H9 (cell line): ENCODE measurements at regions not wholly inside any gene's neighbourhood (a gene's known extent, or its start where the extent isn't known, plus 50 kb on each side); places are given as distances from the start of the nearest gene placed in this dataset.

Experiments
- DNase-seq: peaks from one replicate; pipeline ENCODE4 v3.0.0-alpha.2; 2017
- H2AFZ ChIP-seq: one replicate; pipeline ENCODE4 v1.6.1; 2013; ENCODE audit warnings: mild to moderate bottlenecking, low read length, control low read depth, moderate library complexity
- H2AK5ac ChIP-seq: 2 replicates; pipeline ENCODE4 v1.6.1; 2013; ENCODE audit warnings: low read length, control low read depth, mixed read lengths; ENCODE audit not compliant: insufficient read length
- H2BK120ac ChIP-seq: one replicate; pipeline ENCODE4 v1.6.1; 2013; ENCODE audit warnings: low read depth, mild to moderate bottlenecking, low read length, control low read depth, inconsistent platforms; ENCODE audit not compliant: poor library complexity, severe bottlenecking
- H2BK12ac ChIP-seq: 2 replicates; pipeline ENCODE4 v1.6.1; 2013; ENCODE audit warnings: low read length, control low read depth, mixed read lengths, low read depth; ENCODE audit not compliant: insufficient read length
- H2BK15ac ChIP-seq: 2 replicates; pipeline ENCODE4 v1.6.1; 2013; ENCODE audit warnings: low read depth, low read length, control low read depth
- H2BK20ac ChIP-seq: one replicate; pipeline ENCODE4 v1.6.1; 2013; ENCODE audit warnings: low read depth, mild to moderate bottlenecking, low read length, control low read depth, inconsistent platforms; ENCODE audit not compliant: poor library complexity, severe bottlenecking
- H2BK5ac ChIP-seq: 2 replicates; pipeline ENCODE4 v1.6.1; 2013; ENCODE audit warnings: low read length, control low read depth, mixed read lengths; ENCODE audit not compliant: insufficient read length
- H3K14ac ChIP-seq: 2 replicates; pipeline ENCODE4 v1.6.1; 2013; ENCODE audit warnings: low read length, control low read depth; ENCODE audit not compliant: insufficient read depth
- H3K18ac ChIP-seq: 2 replicates; pipeline ENCODE4 v1.6.1; 2013; ENCODE audit warnings: low read depth, mild to moderate bottlenecking, mixed read lengths, low read length, control low read depth; ENCODE audit not compliant: insufficient read length
- H3K23ac ChIP-seq: 2 replicates; pipeline ENCODE4 v1.6.1; 2013; ENCODE audit warnings: low read length, control low read depth, mixed read lengths, low read depth; ENCODE audit not compliant: insufficient read length
- H3K23me2 ChIP-seq: 2 replicates; pipeline ENCODE4 v1.6.1; 2013; ENCODE audit warnings: low read depth, mild to moderate bottlenecking, mixed read lengths, low read length, control low read depth; ENCODE audit not compliant: insufficient read length, poor library complexity, severe bottlenecking
- H3K27ac ChIP-seq: 2 replicates; pipeline ENCODE4 v1.5.1; 2013; ENCODE audit warnings: low read length, control low read depth, mixed read lengths, low read depth; ENCODE audit not compliant: insufficient read length
- H3K27me3 ChIP-seq: 2 replicates; pipeline ENCODE4 v1.6.1; 2013; ENCODE audit warnings: low read length, control low read depth, inconsistent platforms; ENCODE audit not compliant: insufficient read depth
- H3K4ac ChIP-seq: 2 replicates; pipeline ENCODE4 v1.6.1; 2013; ENCODE audit warnings: low read depth, mild to moderate bottlenecking, control low read depth, inconsistent platforms, low read length, moderate library complexity
- H3K4me1 ChIP-seq: 2 replicates; pipeline ENCODE4 v1.6.1; 2013; ENCODE audit warnings: low read length, control low read depth, inconsistent platforms; ENCODE audit not compliant: insufficient read depth
- H3K4me2 ChIP-seq: 2 replicates; pipeline ENCODE4 v1.6.1; 2013; ENCODE audit warnings: low read length, control low read depth, mixed read lengths; ENCODE audit not compliant: insufficient read length, insufficient read depth
- H3K56ac ChIP-seq: 2 replicates; pipeline ENCODE4 v1.6.1; 2013; ENCODE audit warnings: low read depth, mild to moderate bottlenecking, mixed read lengths, low read length, control low read depth; ENCODE audit not compliant: insufficient read length
- H3K79me1 ChIP-seq: 2 replicates; pipeline ENCODE4 v1.6.1; 2013; ENCODE audit warnings: low read depth, mild to moderate bottlenecking, moderate library complexity, low read length, control low read depth, inconsistent platforms; ENCODE audit not compliant: insufficient read depth, poor library complexity, severe bottlenecking
- H3K79me2 ChIP-seq: 2 replicates; pipeline ENCODE4 v1.6.1; 2013; ENCODE audit warnings: low read length, control low read depth, inconsistent platforms; ENCODE audit not compliant: insufficient read depth
- H3K9ac ChIP-seq: 2 replicates; pipeline ENCODE4 v1.6.1; 2013; ENCODE audit warnings: low read length, control low read depth, mixed read lengths; ENCODE audit not compliant: insufficient read length; ENCODE audit errors: extremely low read depth
- H3K9me3 ChIP-seq: one replicate; pipeline ENCODE4 v1.6.1; 2013; ENCODE audit warnings: low read depth, low read length, inconsistent platforms; ENCODE audit not compliant: control insufficient read depth
- H3T11ph ChIP-seq: one replicate; pipeline ENCODE4 v1.6.1; 2013; ENCODE audit warnings: mild to moderate bottlenecking, low read length, control low read depth, inconsistent platforms
- H4K20me1 ChIP-seq: one replicate; pipeline ENCODE4 v1.6.1; 2013; ENCODE audit not compliant: control insufficient read depth, insufficient read length, insufficient read depth
- H4K5ac ChIP-seq: 2 replicates; pipeline ENCODE4 v1.6.1; 2013; ENCODE audit warnings: low read depth, mild to moderate bottlenecking, mixed read lengths, low read length, control low read depth; ENCODE audit not compliant: insufficient read length
- H4K8ac ChIP-seq: replicated peaks from 2 replicates; pipeline ENCODE4 v1.6.1; 2013; ENCODE audit warnings: low read length, control low read depth, mixed read lengths, low read depth; ENCODE audit not compliant: insufficient read length
- H4K91ac ChIP-seq: 2 replicates; pipeline ENCODE4 v1.6.1; 2013; ENCODE audit warnings: low read depth, mild to moderate bottlenecking, moderate library complexity, mixed read lengths, low read length, control low read depth; ENCODE audit not compliant: insufficient read length
- H3K27ac Mint-ChIP-seq, 3 experiments: 2 replicates in 2 of 3; 3 replicates in 1 of 3; pipeline ENCODE4 v1.8.0; 2020 to 2021; ENCODE audit warnings: mixed read lengths in 3 of 3, mild to moderate bottlenecking in 1 of 3, moderate library complexity in 1 of 3
- H3K27me3 Mint-ChIP-seq: 2 replicates; pipeline ENCODE4 v1.8.0; 2021; ENCODE audit warnings: low read depth, mild to moderate bottlenecking, moderate library complexity, mixed read lengths
- H3K36me3 Mint-ChIP-seq, 3 experiments: 2 replicates in 2 of 3; 3 replicates in 1 of 3; pipeline ENCODE4 v1.8.0; 2020 to 2021; ENCODE audit warnings: low read depth in 3 of 3, mixed read lengths in 3 of 3; ENCODE audit not compliant: insufficient read depth in 1 of 3
- H3K4me1 Mint-ChIP-seq, 2 experiments: 2 replicates each; pipeline ENCODE4 v1.8.0; 2020; ENCODE audit warnings: mixed read lengths in 2 of 2
- H3K4me3 Mint-ChIP-seq, 2 experiments: 2 replicates in 1 of 2; 3 replicates in 1 of 2; pipeline ENCODE4 v1.8.0; 2020 to 2021; ENCODE audit warnings: mild to moderate bottlenecking in 2 of 2, mixed read lengths in 2 of 2, moderate library complexity in 1 of 2
- H3K9me3 Mint-ChIP-seq, 2 experiments: 2 replicates in 1 of 2; 3 replicates in 1 of 2; pipeline ENCODE4 v1.8.0; 2020; ENCODE audit warnings: mild to moderate bottlenecking in 2 of 2, mixed read lengths in 2 of 2, moderate library complexity in 1 of 2
- WGBS: extraction: QIAGEN DNeasy Blood & Tissue Kit; methylation state at CpG from one replicate; pipeline ENCODE4 v1.1.7; 2013; ENCODE audit warnings: missing lambda C conversion rate, low lambda C conversion rate, mixed read lengths; ENCODE audit not compliant: insufficient read length; ENCODE audit errors: extremely low coverage; 5-methylcytosine and 5-hydroxymethylcytosine counted together
- TF ChIP-seq, protein P1 (sequence below): fragments of 200-600 bp; sonication (generic); conservative IDR thresholded peaks from 3 replicates; pipeline ENCODE4 v1.8.0; 2021; ENCODE audit warnings: antibody characterized with exemption, mild to moderate bottlenecking

DNA sequence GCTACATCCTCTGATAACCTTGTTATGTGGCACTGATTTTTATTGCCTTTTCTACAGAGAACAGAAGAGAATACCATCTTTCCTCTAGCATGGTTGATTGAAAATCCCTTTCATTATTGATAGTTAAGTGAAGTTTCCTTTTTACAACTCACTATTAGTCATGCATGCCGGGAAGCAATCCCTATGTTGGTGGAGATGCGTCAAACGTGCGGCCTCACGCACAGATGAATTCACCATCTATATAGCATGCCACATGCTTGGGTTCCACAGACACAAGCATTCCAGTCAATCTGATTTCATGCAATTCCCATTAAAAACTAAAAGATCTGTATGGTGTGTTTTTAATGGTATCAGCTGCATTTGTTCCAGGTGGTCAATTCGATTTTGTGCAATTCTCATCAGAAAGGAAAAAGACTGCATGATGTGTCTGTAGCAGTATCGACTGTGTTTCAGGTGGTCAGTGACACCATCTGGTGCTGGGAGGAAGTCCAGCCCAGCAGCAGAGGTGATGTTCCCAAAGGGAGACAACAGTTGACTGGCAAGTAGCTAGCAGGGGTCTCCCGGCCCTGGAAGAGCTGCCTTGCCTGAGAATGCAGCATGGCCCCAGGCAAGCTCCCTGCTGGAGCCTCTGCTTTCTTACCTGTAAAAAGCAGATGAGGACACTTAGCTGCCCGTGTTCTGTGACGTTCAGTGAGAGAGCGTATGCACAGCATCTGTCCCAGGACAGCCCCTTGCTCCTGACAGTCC lies 151.3 kb upstream of the NCK2 start:
- no peak overlapping the region for H3K27ac Mint-ChIP-seq
- WGBS = no CpG with 5 or more reads among the region's 11 CpGs
- Histone ChIP-seq H2BK120ac (no peak overlapping the region), H2BK5ac (no peak overlapping the region), H3K4me1 (peaks cover 3% of the 10 kb centered on the region; the same call in 1 of the 2 replicates), H3K23me2 (no peaks in the 10 kb centered on the region), H3K18ac (no peak overlapping the region), H3K4me2 (no peak overlapping the region), H3K56ac (no peak overlapping the region), H3K79me2 (no peaks in the 10 kb centered on the region), H4K8ac (no peak overlapping the region), H3K9ac (no peak overlapping the region), H2AK5ac (no peak overlapping the region), H3K14ac (no peak overlapping the region), H4K20me1 (no peaks in the 10 kb centered on the region), H2BK15ac (no peak overlapping the region), H3K27me3 (no peaks in the 10 kb centered on the region), H2BK20ac (no peak overlapping the region), H3T11ph (no peak overlapping the region), H2AFZ (no peak overlapping the region), H4K5ac (no peak overlapping the region), H2BK12ac (no peak overlapping the region), H3K27ac (no peak overlapping the region), H3K9me3 (no peaks in the 10 kb centered on the region), H3K4ac (no peak overlapping the region), H4K91ac (no peak overlapping the region), H3K79me1 (no peaks in the 10 kb centered on the region), H3K23ac (no peak overlapping the region)
- H3K9me3 Mint-ChIP-seq = peaks cover 11 to 20% of the 10 kb centered on the region in 2 experiments
- H3K4me1 Mint-ChIP-seq = peaks cover 36 to 47% of the 10 kb centered on the region in 2 experiments
- peak; percentile 60 for DNase-seq
- no peak overlapping the region for H3K4me3 Mint-ChIP-seq
- H3K36me3 Mint-ChIP-seq = peaks cover 0 to 9% (median 3%) of the 10 kb centered on the region in 3 experiments; a peak in 4 of 7 replicates
- no peaks in the 10 kb centered on the region for H3K27me3 Mint-ChIP-seq
- TF ChIP-seq, protein P1, sequence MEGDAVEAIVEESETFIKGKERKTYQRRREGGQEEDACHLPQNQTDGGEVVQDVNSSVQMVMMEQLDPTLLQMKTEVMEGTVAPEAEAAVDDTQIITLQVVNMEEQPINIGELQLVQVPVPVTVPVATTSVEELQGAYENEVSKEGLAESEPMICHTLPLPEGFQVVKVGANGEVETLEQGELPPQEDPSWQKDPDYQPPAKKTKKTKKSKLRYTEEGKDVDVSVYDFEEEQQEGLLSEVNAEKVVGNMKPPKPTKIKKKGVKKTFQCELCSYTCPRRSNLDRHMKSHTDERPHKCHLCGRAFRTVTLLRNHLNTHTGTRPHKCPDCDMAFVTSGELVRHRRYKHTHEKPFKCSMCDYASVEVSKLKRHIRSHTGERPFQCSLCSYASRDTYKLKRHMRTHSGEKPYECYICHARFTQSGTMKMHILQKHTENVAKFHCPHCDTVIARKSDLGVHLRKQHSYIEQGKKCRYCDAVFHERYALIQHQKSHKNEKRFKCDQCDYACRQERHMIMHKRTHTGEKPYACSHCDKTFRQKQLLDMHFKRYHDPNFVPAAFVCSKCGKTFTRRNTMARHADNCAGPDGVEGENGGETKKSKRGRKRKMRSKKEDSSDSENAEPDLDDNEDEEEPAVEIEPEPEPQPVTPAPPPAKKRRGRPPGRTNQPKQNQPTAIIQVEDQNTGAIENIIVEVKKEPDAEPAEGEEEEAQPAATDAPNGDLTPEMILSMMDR = peak; percentile 25; the same call in 1 of the 3 replicates
